GM18909 (cell line): ENCODE measurements at regions not wholly inside any gene's neighbourhood (a gene's known extent, or its start where the extent isn't known, plus 50 kb on each side); places are given as distances from the start of the nearest gene placed in this dataset.
"Not testable (repeated sequence)": the region's sequence is repeated elsewhere in the genome, so short reads cannot be mapped to it uniquely, and the experiment has no call there.

Experiments
- ATAC-seq: cut with Tn5 transposase; IDR thresholded peaks from one replicate; pipeline ENCODE4 v1.9.1; 2021; ENCODE audit warnings: mild to moderate bottlenecking; ENCODE audit not compliant: unreplicated experiment, poor library complexity

DNA sequence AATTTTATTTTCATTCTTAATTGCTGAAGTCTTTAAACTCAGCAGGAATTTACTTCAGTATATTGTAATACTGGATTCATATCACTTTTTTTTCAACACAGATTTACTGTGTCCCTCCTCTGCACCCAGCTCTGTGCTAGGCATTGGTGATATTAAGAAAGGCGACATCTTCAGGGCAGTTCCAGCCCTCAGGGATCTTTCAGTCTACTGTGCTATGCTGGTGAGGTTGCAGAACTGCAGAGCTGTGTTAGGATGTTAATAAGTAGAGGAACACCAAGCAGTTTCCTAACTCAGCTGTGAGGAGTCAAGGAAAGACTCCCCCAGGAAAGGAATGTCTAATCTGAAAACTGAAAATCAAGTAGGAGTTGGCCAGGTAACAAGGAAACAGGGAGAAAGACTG, 158.2 kb upstream of the NPY start:
- ATAC-seq, result no peak

DNA sequence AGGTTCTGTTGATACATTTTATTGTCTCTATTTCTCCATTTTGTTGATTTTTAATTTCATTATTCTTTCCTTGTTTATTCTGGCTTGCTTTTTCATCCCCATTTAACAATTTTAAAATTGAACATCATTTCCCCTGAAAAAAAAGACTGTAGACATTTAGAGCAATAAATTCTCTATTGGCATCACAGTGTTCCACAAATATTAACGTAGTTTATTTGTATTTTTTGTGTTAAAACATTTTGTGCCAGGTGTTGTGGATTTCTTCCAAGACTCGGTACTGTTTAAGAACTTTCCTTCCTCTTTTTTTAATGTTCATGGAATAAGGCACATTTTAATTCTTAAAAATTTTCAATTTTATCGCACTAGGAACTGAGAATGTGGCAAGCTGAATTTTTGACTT, 156.1 kb upstream of the NPY start:
- no peak for ATAC-seq

- ATAC-seq, result no peak
Observed at GRCh38 chr7:24129597-24129996, 154.4 kb upstream of the NPY start.

GRCh38 chr7:24130631-24131030, 153.4 kb upstream of the NPY start:
- no peak for ATAC-seq

DNA sequence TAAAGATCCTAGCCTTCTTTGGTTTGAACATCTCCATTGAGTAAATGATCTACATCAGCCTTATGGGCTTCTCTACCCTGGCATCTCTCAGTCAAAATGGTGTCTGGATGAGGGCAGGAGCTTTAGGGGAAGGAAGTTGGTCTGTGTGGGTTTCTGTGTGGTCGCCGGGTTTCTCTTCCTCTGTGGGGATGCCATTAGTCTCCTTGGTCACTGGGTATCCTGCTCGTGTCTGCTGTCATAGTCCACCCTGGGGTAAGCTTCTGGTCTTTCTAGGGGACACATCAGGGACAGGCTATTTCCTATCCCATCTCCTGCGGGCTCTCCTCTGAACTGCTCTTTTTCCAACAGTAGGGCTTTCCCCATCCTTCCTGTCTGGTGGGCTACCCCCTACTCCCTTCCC, 150.3 kb upstream of the NPY start:
- peak; percentile 51 for ATAC-seq

- ATAC-seq, result no peak
Observed at GRCh38 chr7:24134535-24134934, 149.5 kb upstream of the NPY start.

GRCh38 chr7:24135003-24135817, 148.8 kb upstream of the NPY start:
- ATAC-seq, result peak; percentile 77

DNA sequence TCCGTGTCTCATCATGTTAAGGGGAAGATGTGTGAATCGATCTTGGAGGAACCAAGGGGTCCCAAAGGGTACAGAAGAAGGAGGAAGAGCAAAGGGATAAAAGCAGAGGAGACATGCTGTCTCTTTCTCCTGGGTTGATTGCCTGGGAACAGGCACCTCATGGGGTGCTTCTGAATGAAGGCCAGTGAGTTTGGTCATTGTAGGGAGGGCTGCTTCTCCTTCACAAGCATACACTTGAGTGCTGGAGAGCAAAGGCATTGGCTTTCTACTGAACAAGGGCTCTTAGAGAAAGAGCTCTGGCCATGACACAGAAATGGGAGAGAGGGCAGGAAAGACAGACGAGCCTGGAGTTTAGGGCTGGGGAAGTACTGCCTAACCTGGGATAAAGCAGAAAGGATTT, 146.7 kb upstream of the NPY start:
- ATAC-seq, result no peak

- ATAC-seq, result no peak
Observed at GRCh38 chr7:24138343-24138742, 145.6 kb upstream of the NPY start.

- no peak for ATAC-seq
Observed at GRCh38 chr7:24140001-24140400, 144.0 kb upstream of the NPY start.

- no peak for ATAC-seq
Observed at GRCh38 chr7:24141874-24142509, 142.0 kb upstream of the NPY start.

GRCh38 chr7:24143547-24143946, 140.4 kb upstream of the NPY start:
- no peak for ATAC-seq

- no peak for ATAC-seq
Observed at GRCh38 chr7:24151944-24152343, 132.0 kb upstream of the NPY start.

DNA sequence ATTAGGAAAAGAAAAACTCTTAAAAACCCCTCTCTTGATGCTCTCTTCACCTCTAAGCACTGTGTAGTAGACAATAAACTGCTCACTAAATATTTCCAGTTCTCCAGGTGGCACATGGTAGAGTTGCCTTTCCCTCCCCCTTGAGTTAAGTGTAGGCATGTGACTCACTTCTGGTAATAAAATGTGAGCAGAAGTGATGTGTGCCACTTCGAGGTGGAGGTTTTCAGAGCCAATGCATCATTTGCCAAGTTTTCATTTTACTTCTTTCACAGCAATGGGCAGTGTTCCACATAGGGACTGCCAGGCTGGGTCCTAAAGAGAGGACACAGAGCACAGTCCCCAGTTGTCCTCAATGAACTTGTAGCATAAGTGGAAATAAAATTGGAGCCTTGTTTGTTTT, 131.6 kb upstream of the NPY start:
- no peak for ATAC-seq

- no peak for ATAC-seq
Observed at GRCh38 chr7:24152877-24153472, 131.0 kb upstream of the NPY start.

DNA sequence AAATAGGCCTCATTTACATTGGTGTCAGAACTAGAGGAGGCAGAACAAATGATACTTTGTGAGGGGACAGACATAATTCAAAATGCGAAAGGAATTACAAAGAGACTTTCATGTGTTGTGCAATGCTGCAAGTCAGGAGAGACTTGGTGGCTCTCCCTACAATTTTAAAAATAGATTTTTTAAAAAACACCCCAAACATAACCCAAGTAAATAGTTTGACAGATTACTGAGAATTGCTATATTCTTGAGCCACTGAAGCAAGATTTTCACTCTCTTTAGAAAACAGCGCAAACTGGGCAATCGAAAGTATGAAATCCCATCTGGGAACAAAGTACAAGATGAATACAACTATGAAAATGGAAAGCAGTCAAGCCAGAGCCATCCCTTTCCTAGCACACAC, 126.3 kb upstream of the NPY start:
- ATAC-seq, result no peak

DNA sequence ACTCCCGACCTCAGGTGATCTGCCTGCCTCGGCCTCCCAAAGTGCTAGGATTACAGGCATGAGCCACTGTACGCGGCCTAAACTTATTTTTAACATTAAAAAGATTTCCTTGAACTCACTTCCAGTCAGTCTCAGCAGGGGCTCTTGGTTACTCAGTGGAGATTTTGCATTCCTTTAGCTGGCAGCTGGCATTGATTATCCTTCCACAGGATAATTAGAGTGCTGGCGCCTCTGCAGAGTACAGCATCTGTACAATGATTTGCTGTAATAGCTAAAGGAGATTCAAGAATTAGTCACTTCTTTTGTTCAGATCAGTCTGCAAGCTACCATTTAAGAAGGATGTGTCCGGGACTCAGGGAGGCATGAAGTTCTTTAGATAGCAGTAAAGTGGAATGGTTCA, 125.0 kb upstream of the NPY start:
- no peak for ATAC-seq

DNA sequence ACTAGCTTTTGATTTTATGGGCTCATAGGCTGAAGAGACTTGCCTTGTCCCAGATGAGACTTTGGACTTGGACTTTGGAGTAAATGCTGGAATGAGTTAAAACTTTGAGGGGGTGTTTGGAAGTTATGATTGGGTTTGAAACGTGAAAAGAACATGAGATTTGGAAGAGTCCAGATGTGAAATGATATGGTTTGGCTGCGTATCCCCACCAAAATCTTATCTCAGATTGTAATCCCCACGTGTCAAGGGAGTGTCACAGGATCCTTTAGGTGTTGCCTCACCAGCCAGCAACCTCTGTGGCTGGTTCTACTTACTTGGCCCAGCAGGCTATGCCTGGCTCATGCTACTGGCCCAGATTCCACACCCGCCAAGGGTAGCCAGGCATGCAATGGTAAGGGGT, 119.6 kb upstream of the NPY start:
- no peak for ATAC-seq

- ATAC-seq, result no peak
Observed at GRCh38 chr7:24169077-24169624, 114.8 kb upstream of the NPY start.

DNA sequence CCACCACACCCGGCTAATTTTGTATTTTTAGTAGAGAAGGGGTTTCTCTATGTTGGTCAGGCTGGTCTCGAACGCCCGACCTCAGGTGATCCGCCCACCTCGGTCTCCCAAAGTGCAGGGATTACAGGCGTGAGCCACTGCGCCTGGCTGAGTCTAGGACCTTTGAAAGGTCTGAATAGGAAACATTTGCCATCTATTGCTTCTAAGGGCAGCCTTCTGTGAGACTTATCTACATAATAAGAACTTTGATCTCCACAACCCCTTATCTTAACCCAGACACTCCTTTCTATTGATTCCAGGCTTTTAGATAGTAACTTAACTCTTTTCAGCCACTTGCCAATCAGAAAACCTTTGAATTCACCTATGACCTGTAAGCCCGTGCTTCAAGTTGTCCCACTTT, 112.0 kb upstream of the NPY start:
- not testable (repeated sequence) for ATAC-seq

DNA sequence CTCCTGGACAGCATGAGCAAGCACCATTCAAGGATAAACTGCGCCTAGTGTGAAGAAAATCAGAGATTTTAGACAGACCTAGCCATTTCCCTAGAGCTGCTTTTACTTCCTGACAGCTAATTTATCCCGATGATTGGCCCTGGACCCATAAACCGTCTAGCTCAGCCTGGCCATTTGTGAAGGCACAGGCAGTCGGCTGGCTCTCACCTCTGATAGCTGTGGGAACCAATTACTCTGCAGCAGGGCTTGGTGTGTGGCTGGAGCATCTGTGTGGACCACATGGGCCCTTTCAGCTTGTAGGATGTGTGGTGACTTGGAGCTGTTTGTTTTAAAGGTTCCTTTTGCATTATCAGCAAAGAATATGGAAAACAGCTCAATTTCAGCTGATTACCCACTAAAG, 111.1 kb upstream of the NPY start:
- no peak for ATAC-seq
